ENCODE measurements at regions not wholly inside any gene's neighbourhood (a gene's known extent, or its start where the extent isn't known, plus 50 kb on each side); places are given as distances from the start of the nearest gene placed in this dataset.
"Not testable (repeated sequence)": the region's sequence is repeated elsewhere in the genome, so short reads cannot be mapped to it uniquely, and the experiment has no call there.

DNA sequence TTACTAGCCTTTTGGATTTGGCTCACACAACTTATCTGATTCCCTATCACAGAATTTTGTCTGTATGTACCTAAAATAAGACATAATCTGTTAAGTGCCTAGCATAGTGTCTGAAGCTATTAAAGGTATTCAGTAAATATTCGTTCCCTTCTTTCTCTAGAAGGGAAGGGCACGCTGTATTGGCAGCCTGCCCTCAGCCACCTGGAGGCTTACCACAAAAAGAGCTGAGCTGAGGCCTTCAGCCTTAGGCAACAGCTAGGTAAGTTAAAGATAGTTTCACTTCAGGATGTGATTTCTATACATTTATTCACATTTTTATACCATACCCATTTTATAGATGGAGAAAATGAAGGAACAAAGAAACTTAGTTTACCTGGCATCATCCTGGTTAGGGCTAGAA is 400.0 kb upstream of the LCORL start:
- ATAC-seq (no peak), DNase-seq (no peak)
- no peaks in the 10 kb centered on the region for H3K27me3 ChIP-seq (ENCODE audit: low read depth)
- no peaks in the 10 kb centered on the region for H3K36me3 ChIP-seq
- intact Hi-C loops (cut with DNase I): no loop called here
- no peaks in the 10 kb centered on the region for H3K4me1 ChIP-seq
- TF ChIP-seq, protein P1, sequence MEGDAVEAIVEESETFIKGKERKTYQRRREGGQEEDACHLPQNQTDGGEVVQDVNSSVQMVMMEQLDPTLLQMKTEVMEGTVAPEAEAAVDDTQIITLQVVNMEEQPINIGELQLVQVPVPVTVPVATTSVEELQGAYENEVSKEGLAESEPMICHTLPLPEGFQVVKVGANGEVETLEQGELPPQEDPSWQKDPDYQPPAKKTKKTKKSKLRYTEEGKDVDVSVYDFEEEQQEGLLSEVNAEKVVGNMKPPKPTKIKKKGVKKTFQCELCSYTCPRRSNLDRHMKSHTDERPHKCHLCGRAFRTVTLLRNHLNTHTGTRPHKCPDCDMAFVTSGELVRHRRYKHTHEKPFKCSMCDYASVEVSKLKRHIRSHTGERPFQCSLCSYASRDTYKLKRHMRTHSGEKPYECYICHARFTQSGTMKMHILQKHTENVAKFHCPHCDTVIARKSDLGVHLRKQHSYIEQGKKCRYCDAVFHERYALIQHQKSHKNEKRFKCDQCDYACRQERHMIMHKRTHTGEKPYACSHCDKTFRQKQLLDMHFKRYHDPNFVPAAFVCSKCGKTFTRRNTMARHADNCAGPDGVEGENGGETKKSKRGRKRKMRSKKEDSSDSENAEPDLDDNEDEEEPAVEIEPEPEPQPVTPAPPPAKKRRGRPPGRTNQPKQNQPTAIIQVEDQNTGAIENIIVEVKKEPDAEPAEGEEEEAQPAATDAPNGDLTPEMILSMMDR (IDR thresholded peaks at IDR 0.05): no peak
- H3K4me3 ChIP-seq: no peak overlapping the region
- H3K27ac ChIP-seq: no peak overlapping the region
- H3K9me3 ChIP-seq: no peaks in the 10 kb centered on the region

DNA sequence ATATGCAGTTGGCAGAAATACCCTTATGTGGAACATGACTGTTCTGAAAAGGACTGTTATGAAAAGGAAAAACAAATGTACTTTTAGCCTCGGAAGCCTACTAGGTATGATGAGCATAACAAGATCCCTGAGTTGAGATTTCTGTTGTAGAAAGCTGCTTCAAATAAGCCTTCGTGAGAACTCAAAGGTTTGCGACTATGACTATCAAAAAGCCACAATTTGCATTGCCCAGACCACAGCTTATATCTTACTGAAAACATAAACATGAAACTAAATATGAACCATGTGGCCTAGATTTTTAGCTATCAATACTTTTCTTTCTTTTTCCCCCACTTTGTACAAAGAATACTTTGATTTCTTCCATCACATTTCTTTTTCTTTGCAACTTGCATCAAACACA is 398.2 kb upstream of the LCORL start:
- ATAC-seq: no peak
- Histone ChIP-seq H3K4me1 (no peaks in the 10 kb centered on the region), H3K9me3 (no peaks in the 10 kb centered on the region), H3K4me3 (no peak overlapping the region), H3K27me3 (ENCODE audit: low read depth) (no peaks in the 10 kb centered on the region), H3K36me3 (no peaks in the 10 kb centered on the region), H3K27ac (no peak overlapping the region)
- TF ChIP-seq, protein P1 (IDR thresholded peaks at IDR 0.05): no peak
- intact Hi-C loops (cut with DNase I): no loop called here
- no peak for DNase-seq

DNA sequence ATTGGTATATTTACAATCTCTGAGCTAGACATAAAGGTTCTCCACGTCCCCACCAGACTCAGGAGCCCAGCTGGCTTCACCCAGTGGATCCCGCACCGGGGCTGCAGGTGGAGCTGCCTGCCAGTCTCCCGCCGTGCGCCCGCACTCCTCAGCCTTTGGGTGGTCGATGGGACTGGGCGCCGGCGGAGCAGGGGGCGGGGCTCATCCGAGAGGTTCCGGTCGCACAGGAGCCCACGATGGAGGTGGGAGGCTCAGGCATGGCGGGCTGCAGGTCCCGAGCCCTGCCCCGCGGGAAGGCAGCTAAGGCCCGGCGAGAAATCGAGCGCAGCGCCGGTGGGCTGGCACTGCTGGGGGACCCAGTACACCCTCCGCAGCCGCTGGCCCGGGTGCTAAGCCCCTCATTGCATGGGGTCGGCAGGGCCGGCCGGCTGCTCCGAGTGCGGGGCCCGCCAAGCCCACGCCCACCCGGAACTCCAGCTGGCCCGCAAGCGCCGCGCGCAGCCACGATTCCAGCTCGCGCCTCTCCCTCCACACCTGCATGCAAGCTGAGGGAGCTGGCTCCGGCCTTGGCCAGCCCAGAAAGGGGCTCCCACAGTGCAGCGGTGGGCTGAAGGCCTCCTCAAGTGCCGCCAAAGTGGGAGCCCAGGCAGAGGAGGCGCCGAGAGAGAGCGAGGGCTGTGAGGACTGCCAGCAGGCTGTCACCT is 396.8 kb upstream of the LCORL start:
- H3K4me3 ChIP-seq; ATAC-seq; H3K27ac ChIP-seq; DNase-seq; H3K9me3 ChIP-seq; H3K36me3 ChIP-seq; H3K27me3 ChIP-seq (ENCODE audit: low read depth); intact Hi-C loops (cut with DNase I); H3K4me1 ChIP-seq: not testable (repeated sequence)

DNA sequence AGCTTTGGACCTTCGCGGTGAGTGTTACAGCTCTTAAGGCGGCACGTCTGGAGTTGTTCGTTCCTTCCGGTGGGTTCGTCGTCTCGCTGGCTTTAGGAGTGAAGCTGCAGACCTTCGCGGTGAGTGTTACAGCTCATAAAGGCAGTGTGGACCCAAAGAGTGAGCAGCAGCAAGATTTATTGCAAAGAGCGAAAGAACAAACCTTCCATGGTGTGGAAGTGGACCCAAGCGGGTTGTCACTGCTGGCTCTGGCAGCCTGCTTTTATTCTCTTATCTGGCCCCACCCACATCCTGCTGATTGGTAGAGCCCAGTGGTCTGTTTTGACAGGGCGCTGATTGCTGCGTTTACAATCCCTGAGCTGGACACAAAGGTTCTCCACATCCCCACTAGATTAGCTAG is 396.1 kb upstream of the LCORL start:
- intact Hi-C loops (cut with DNase I); H3K27ac ChIP-seq; H3K27me3 ChIP-seq (ENCODE audit: low read depth); DNase-seq; H3K9me3 ChIP-seq; ATAC-seq; H3K36me3 ChIP-seq; H3K4me1 ChIP-seq; H3K4me3 ChIP-seq: not testable (repeated sequence)

DNA sequence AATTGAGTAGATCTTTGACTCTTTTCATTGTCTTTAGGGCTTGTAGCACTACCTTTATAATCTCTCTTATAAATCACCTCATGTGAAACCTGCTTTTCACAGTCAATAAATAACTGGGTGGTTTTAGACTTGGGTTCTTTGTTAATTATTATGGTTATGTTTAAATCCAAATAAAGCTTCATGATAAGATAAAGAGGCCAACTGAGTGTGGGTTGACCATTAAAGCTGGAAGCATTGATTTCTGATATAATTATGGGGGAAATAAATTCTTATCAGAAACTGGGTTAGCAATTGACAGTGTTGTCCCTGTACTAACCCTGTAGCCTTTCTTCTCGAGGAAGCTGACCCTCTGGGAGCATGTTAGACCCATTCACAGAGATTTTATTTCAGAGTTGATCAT is 384.7 kb upstream of the LCORL start:
- no peak for ATAC-seq
- Histone ChIP-seq H3K27me3 (ENCODE audit: low read depth) (no peaks in the 10 kb centered on the region), H3K36me3 (no peaks in the 10 kb centered on the region), H3K9me3 (no peaks in the 10 kb centered on the region), H3K4me3 (no peak overlapping the region), H3K27ac (no peak overlapping the region), H3K4me1 (no peaks in the 10 kb centered on the region)
- no peak for DNase-seq
- intact Hi-C loops (cut with DNase I): no loop called here
- TF ChIP-seq, protein P1 (IDR thresholded peaks at IDR 0.05): no peak

DNA sequence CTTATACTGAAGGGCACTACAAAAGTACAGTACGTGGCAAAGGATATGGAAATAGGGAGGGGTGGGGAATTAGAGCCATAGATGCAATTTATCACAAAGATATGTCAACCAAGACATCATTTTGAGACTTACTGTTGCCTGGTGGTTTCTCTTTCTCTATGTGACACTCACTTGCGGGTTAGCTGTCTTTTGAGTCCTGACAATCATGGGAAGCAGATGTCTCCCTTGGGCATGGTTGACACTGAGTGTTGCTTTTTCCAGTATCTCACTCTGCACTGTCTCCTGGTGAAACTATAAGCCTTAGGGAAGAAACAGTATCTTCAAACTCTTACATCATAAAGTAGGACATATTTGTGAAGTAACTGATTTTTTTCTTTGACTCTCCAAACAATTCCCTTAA is 383.5 kb upstream of the LCORL start:
- intact Hi-C loops (cut with DNase I): no loop called here

More for the DNA sequence above, 383.5 kb upstream of the LCORL start:
- DNase-seq (no peak), ATAC-seq (no peak)
- no peaks in the 10 kb centered on the region for H3K36me3 ChIP-seq
- H3K27ac ChIP-seq: no peak overlapping the region
- no peaks in the 10 kb centered on the region for H3K27me3 ChIP-seq (ENCODE audit: low read depth)
- no peak overlapping the region for H3K4me3 ChIP-seq
- H3K4me1 ChIP-seq: no peaks in the 10 kb centered on the region
- TF ChIP-seq, protein P1 (IDR thresholded peaks at IDR 0.05): no peak
- H3K9me3 ChIP-seq: no peaks in the 10 kb centered on the region

Measured in lower lobe of right lung (tissue), 2 donors.